Endodermal cell (in vitro differentiated cells): ENCODE measurements at regions not wholly inside any gene's neighbourhood (a gene's known extent, or its start where the extent isn't known, plus 50 kb on each side); places are given as distances from the start of the nearest gene placed in this dataset.

Source experiments
- DNase-seq: peaks from one replicate; pipeline ENCODE4 v3.0.0-alpha.2; 2017
- H3K27ac ChIP-seq: 2 replicates; pipeline ENCODE4 v1.5.1; 2013; ENCODE audit warnings: mild to moderate bottlenecking, low read depth, low read length, moderate library complexity
- H3K27me3 ChIP-seq: 2 replicates; pipeline ENCODE4 v1.6.1; 2013; ENCODE audit warnings: mild to moderate bottlenecking, low read length, moderate library complexity; ENCODE audit not compliant: insufficient read depth, control insufficient read depth, poor library complexity, severe bottlenecking
- H3K36me3 ChIP-seq: 2 replicates; pipeline ENCODE4 v1.7.0; 2013; ENCODE audit warnings: mild to moderate bottlenecking, low read length, moderate library complexity; ENCODE audit not compliant: control insufficient read depth, insufficient read depth
- H3K4me1 ChIP-seq: one replicate; pipeline ENCODE4 v1.7.0; 2013; ENCODE audit warnings: low read length; ENCODE audit not compliant: control insufficient read depth, insufficient read depth
- H3K4me3 ChIP-seq: 2 replicates; pipeline ENCODE4 v1.5.1; 2013; ENCODE audit warnings: mild to moderate bottlenecking, low read length, moderate library complexity
- H3K9ac ChIP-seq: 2 replicates; pipeline ENCODE4 v1.6.1; 2013; ENCODE audit warnings: mild to moderate bottlenecking, low read length, moderate library complexity; ENCODE audit not compliant: poor library complexity, severe bottlenecking; ENCODE audit errors: extremely low read depth
- H3K9me3 ChIP-seq: 2 replicates; pipeline ENCODE4 v1.6.1; 2013; ENCODE audit warnings: mild to moderate bottlenecking, low read length, moderate library complexity; ENCODE audit not compliant: control insufficient read depth
- H3K27ac Mint-ChIP-seq: 2 replicates; pipeline ENCODE4 v1.8.0; 2020; ENCODE audit warnings: mixed read lengths
- H3K27me3 Mint-ChIP-seq: 2 replicates; pipeline ENCODE4 v1.8.0; 2021; ENCODE audit warnings: mild to moderate bottlenecking, mixed read lengths; ENCODE audit not compliant: insufficient read depth
- H3K36me3 Mint-ChIP-seq: 2 replicates; pipeline ENCODE4 v1.8.0; 2020; ENCODE audit warnings: low read depth, mixed read lengths
- H3K4me1 Mint-ChIP-seq: 2 replicates; pipeline ENCODE4 v1.8.0; 2020; ENCODE audit warnings: mixed read lengths
- H3K4me3 Mint-ChIP-seq: 2 replicates; pipeline ENCODE4 v1.8.0; 2020; ENCODE audit warnings: mild to moderate bottlenecking, moderate library complexity, mixed read lengths
- H3K9me3 Mint-ChIP-seq: 2 replicates; pipeline ENCODE4 v1.8.0; 2020; ENCODE audit warnings: mild to moderate bottlenecking, mixed read lengths
- CTCF ChIP-seq: fragments of 200-600 bp; sonication (generic); conservative IDR thresholded peaks from 2 replicates; pipeline ENCODE4 v1.5.0; 2021; ENCODE audit warnings: antibody characterized with exemption, mild to moderate bottlenecking
- WGBS, 2 experiments: methylation state at CpG; one replicate each; pipeline versions ENCODE4 v1.1.5 to v1.1.7; 2013; ENCODE audit warnings: missing lambda C conversion rate in 2 of 2, mixed read lengths in 1 of 2; ENCODE audit not compliant: insufficient coverage in 1 of 2, insufficient read length in 1 of 2; 5-methylcytosine and 5-hydroxymethylcytosine counted together

- no peak overlapping the region for H3K4me3 Mint-ChIP-seq
- H3K36me3 ChIP-seq = no peaks in the 10 kb centered on the region
- no peak for DNase-seq
- H3K9ac ChIP-seq = no peak overlapping the region
- TF ChIP-seq CTCF = no peak
- H3K27ac ChIP-seq = no peak overlapping the region
- H3K27me3 Mint-ChIP-seq = no peaks in the 10 kb centered on the region
- no peaks in the 10 kb centered on the region for H3K27me3 ChIP-seq
- H3K9me3 Mint-ChIP-seq = no peaks in the 10 kb centered on the region
- H3K4me1 Mint-ChIP-seq = peaks cover 3% of the 10 kb centered on the region
- H3K36me3 Mint-ChIP-seq = no peaks in the 10 kb centered on the region
- no peak overlapping the region for H3K27ac Mint-ChIP-seq
- H3K4me1 ChIP-seq = no peaks in the 10 kb centered on the region
- no peak overlapping the region for H3K4me3 ChIP-seq
- WGBS, 2 experiments = 67 to 93% methylated on average over 1 to 4 of the region's 4 CpGs
- no peaks in the 10 kb centered on the region for H3K9me3 ChIP-seq
Measured at GRCh38 chr10:4693967-4694366, 132.0 kb upstream of the AKR1E2 start.

GRCh38 chr10:4692206-4692605 is 133.8 kb upstream of the AKR1E2 start:
- Histone ChIP-seq H3K9ac (no peak overlapping the region), H3K4me1 (no peaks in the 10 kb centered on the region), H3K9me3 (no peaks in the 10 kb centered on the region), H3K36me3 (no peaks in the 10 kb centered on the region), H3K27me3 (no peaks in the 10 kb centered on the region), H3K4me3 (no peak overlapping the region), H3K27ac (no peak overlapping the region)
- TF ChIP-seq CTCF = no peak
- Mint-ChIP-seq H3K27me3 (no peaks in the 10 kb centered on the region), H3K4me1 (peaks cover 3% of the 10 kb centered on the region), H3K27ac (no peak overlapping the region), H3K36me3 (no peaks in the 10 kb centered on the region), H3K4me3 (no peak overlapping the region), H3K9me3 (no peaks in the 10 kb centered on the region)
- 96% methylated on average over 1 of the region's 2 CpGs; no CpG with 5 or more reads in 1 of the 2 experiments for WGBS, 2 experiments
- no peak for DNase-seq

- H3K27me3 ChIP-seq = no peaks in the 10 kb centered on the region
- H3K36me3 ChIP-seq = no peaks in the 10 kb centered on the region
- H3K4me1 ChIP-seq = no peaks in the 10 kb centered on the region
- TF ChIP-seq CTCF = no peak
- no peak for DNase-seq
- WGBS, 2 experiments = 68% methylated on average over 4 of the region's 5 CpGs; no CpG with 5 or more reads in 1 of the 2 experiments
- no peak overlapping the region for H3K4me3 Mint-ChIP-seq
- H3K9me3 Mint-ChIP-seq = no peaks in the 10 kb centered on the region
- no peak overlapping the region for H3K9ac ChIP-seq
- H3K4me1 Mint-ChIP-seq = peaks cover 3% of the 10 kb centered on the region
- no peak overlapping the region for H3K27ac ChIP-seq
- no peak overlapping the region for H3K4me3 ChIP-seq
- no peaks in the 10 kb centered on the region for H3K9me3 ChIP-seq
- H3K27ac Mint-ChIP-seq = no peak overlapping the region
- no peaks in the 10 kb centered on the region for H3K36me3 Mint-ChIP-seq
- H3K27me3 Mint-ChIP-seq = no peaks in the 10 kb centered on the region
Measured at GRCh38 chr10:4691776-4692175, 134.2 kb upstream of the AKR1E2 start.
